ENCODE measurements at regions not wholly inside any gene's neighbourhood (a gene's known extent, or its start where the extent isn't known, plus 50 kb on each side); places are given as distances from the start of the nearest gene placed in this dataset.

- no peak for DNase-seq (ENCODE audit: insufficient read length, low spot score)
- no peak for FAIRE-seq
- TF ChIP-seq POU2F2 (IDR thresholded peaks at IDR 0.05; ENCODE audit: low read depth, low read length) = no peak
- no peak for TF ChIP-seq TAF1 (IDR thresholded peaks at IDR 0.05; ENCODE audit: low read depth, low read length)
These were observed 76.3 kb upstream of the FLRT2 start for GRCh38 chr14:85453401-85454225.

- no peak for DNase-seq (ENCODE audit: insufficient read length, low spot score)
- TF ChIP-seq POU2F2 (IDR thresholded peaks at IDR 0.05; ENCODE audit: low read depth, low read length) = no peak
- no peak for TF ChIP-seq POLR2AphosphoS5 (IDR thresholded peaks at IDR 0.05; ENCODE audit: low read depth, low read length)
- TF ChIP-seq POLR2A (IDR thresholded peaks at IDR 0.05; ENCODE audit: low read depth, low read length) = no peak
- no peak for FAIRE-seq
These were observed 75.6 kb upstream of the FLRT2 start for GRCh38 chr14:85454226-85454813.

- FAIRE-seq (no peak), DNase-seq (ENCODE audit: insufficient read length, low spot score) (no peak)
- TF ChIP-seq POLR2AphosphoS5 (IDR thresholded peaks at IDR 0.05; ENCODE audit: low read depth, low read length) = no peak
- TF ChIP-seq POU2F2 (IDR thresholded peaks at IDR 0.05; ENCODE audit: low read depth, low read length) = no peak
- TF ChIP-seq POLR2A (IDR thresholded peaks at IDR 0.05; ENCODE audit: low read depth, low read length) = no peak
- TF ChIP-seq SPI1 (IDR thresholded peaks at IDR 0.05; ENCODE audit: low read depth, low read length) = no peak
- no peak for TF ChIP-seq TAF1 (IDR thresholded peaks at IDR 0.05; ENCODE audit: low read depth, low read length)
- no peak for TF ChIP-seq PAX5 (IDR thresholded peaks at IDR 0.05; ENCODE audit: insufficient read depth, low read length, severe bottlenecking)
These were observed 70.5 kb upstream of the FLRT2 start for GRCh38 chr14:85459361-85460000.

DNA sequence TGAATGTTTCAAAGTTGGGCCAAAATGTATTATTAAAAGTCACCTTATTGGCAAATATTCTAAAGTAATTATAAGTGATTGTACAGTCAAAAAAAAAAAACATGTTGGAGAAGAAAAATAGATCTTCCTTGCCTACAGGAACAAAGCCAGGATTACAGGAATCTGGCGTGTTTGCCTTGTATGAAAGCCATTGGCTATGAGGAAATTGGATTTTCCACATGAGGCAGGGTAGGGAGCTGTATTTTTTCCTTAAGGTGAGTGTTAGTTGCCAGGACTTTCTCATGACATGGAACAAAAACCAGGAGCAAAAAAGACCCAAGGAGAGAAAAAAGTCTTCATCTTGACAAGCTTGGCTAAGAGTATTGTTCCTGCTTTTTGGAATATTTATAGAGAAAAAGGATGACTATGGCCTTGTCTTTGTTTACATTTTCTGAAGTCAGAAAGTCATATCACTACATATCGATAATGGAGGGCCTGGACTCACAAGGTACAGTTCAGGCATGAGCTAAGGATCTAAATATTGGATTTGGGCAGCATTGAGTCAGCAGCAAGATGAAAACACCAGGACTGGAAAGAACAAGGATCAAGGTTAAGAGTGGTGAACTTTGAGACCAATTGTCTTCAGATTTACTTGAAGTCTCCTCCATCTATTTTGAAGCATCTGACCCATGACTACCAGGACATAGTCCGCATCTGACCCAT is 68.4 kb upstream of the FLRT2 start:
- DNase-seq (ENCODE audit: insufficient read length, low spot score) (no peak), FAIRE-seq (no peak)
- TF ChIP-seq TAF1 (IDR thresholded peaks at IDR 0.05; ENCODE audit: low read depth, low read length) (no peak), PAX5 (IDR thresholded peaks at IDR 0.05; ENCODE audit: insufficient read depth, low read length, severe bottlenecking) (no peak), POU2F2 (IDR thresholded peaks at IDR 0.05; ENCODE audit: low read depth, low read length) (no peak)

GRCh38 chr14:85463512-85463911 is 66.4 kb upstream of the FLRT2 start:
- FAIRE-seq (no peak), DNase-seq (ENCODE audit: insufficient read length, low spot score) (no peak)
- TF ChIP-seq SPI1 (IDR thresholded peaks at IDR 0.05; ENCODE audit: low read depth, low read length) (no peak), POU2F2 (IDR thresholded peaks at IDR 0.05; ENCODE audit: low read depth, low read length) (no peak), POLR2AphosphoS5 (IDR thresholded peaks at IDR 0.05; ENCODE audit: low read depth, low read length) (no peak), PAX5 (IDR thresholded peaks at IDR 0.05; ENCODE audit: insufficient read depth, low read length, severe bottlenecking) (no peak), POLR2A (IDR thresholded peaks at IDR 0.05; ENCODE audit: low read depth, low read length) (no peak), TAF1 (IDR thresholded peaks at IDR 0.05; ENCODE audit: low read depth, low read length) (no peak)

DNA sequence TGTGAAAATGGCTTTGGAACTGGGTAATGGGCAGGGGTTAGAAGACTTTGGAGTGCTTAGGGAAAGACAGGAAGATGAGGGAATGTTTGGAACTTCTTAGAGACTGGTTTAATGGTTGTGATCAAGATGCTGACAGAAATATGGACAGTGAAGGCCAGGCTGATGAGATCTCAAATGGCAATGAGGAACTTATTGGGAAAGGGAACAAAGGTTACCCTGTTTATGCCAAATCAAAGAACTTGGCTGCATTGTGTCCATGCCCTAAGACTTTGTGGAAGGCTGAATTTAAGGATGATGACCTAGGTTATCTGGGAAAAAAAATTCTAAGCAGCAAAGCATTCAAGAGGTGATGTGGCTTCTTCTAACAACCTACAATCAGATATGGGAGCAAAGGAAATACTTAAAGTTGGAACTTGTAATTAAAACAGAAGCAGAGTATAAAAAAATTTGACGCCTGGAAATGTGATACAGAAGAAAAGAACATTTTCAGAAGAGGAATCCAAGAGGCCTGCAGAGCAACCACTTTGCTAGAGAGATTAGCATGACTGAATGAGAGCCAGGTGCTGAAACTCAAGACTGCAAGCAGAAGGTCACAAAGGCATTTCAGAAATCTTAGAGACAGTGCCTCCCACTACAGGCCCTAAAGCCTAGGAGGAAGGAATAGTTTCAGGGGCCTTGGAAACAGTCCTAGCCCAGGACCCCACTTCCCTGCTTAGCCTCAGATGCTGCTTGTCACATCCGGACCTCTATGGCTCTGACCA is 65.6 kb upstream of the FLRT2 start:
- no peak for FAIRE-seq
- no peak for DNase-seq (ENCODE audit: insufficient read length, low spot score)
- TF ChIP-seq SPI1 (IDR thresholded peaks at IDR 0.05; ENCODE audit: low read depth, low read length) = no peak
- no peak for TF ChIP-seq POLR2AphosphoS5 (IDR thresholded peaks at IDR 0.05; ENCODE audit: low read depth, low read length)
- TF ChIP-seq PAX5 (IDR thresholded peaks at IDR 0.05; ENCODE audit: insufficient read depth, low read length, severe bottlenecking) = no peak
- no peak for TF ChIP-seq POU2F2 (IDR thresholded peaks at IDR 0.05; ENCODE audit: low read depth, low read length)
- no peak for TF ChIP-seq POLR2A (IDR thresholded peaks at IDR 0.05; ENCODE audit: low read depth, low read length)
- TF ChIP-seq TAF1 (IDR thresholded peaks at IDR 0.05; ENCODE audit: low read depth, low read length) = no peak

- FAIRE-seq (no peak), DNase-seq (ENCODE audit: insufficient read length, low spot score) (no peak)
- TF ChIP-seq POLR2AphosphoS5 (IDR thresholded peaks at IDR 0.05; ENCODE audit: low read depth, low read length) = no peak
- no peak for TF ChIP-seq POLR2A (IDR thresholded peaks at IDR 0.05; ENCODE audit: low read depth, low read length)
- TF ChIP-seq TAF1 (IDR thresholded peaks at IDR 0.05; ENCODE audit: low read depth, low read length) = no peak
- no peak for TF ChIP-seq PAX5 (IDR thresholded peaks at IDR 0.05; ENCODE audit: insufficient read depth, low read length, severe bottlenecking)
- no peak for TF ChIP-seq POU2F2 (IDR thresholded peaks at IDR 0.05; ENCODE audit: low read depth, low read length)
- no peak for TF ChIP-seq SPI1 (IDR thresholded peaks at IDR 0.05; ENCODE audit: low read depth, low read length)
These were observed 63.3 kb upstream of the FLRT2 start for GRCh38 chr14:85466678-85467077.

DNA sequence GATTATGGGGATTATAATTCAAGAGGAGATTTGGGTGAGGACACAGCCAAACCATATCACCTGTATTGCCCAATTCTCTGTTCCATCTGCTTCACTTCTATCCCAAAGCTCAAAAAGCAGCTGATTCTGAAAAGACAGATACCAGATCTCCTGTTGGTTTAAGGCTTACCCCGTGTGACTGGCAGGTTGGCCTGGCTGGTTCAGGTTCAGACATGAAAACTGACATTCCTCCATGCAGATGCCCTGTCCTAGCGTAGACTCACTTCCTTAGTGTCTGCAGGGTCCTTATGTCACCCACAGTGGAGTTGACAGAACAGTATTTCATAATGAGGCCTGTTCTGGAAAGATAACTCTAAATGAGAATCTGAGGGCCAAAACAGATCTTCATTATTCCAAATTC is 61.1 kb upstream of the FLRT2 start:
- no peak for TF ChIP-seq POLR2AphosphoS5 (IDR thresholded peaks at IDR 0.05; ENCODE audit: low read depth, low read length)
- FAIRE-seq (no peak), DNase-seq (ENCODE audit: insufficient read length, low spot score) (no peak)

- TF ChIP-seq POLR2AphosphoS5 (IDR thresholded peaks at IDR 0.05; ENCODE audit: low read depth, low read length) = no peak
- no peak for TF ChIP-seq PAX5 (IDR thresholded peaks at IDR 0.05; ENCODE audit: insufficient read depth, low read length, severe bottlenecking)
- TF ChIP-seq SPI1 (IDR thresholded peaks at IDR 0.05; ENCODE audit: low read depth, low read length) = no peak
- TF ChIP-seq POLR2A (IDR thresholded peaks at IDR 0.05; ENCODE audit: low read depth, low read length) = no peak
- TF ChIP-seq TAF1 (IDR thresholded peaks at IDR 0.05; ENCODE audit: low read depth, low read length) = no peak
- DNase-seq (ENCODE audit: insufficient read length, low spot score) (no peak), FAIRE-seq (no peak)
These were observed 58.8 kb upstream of the FLRT2 start for GRCh38 chr14:85471156-85471555.

All from GM12891 (cell line).